Stimulated activated CD4-positive, alpha-beta T cell treated with anti-CD3 and anti-CD28 coated beads, Interleukin-12 subunit alpha, Interleukin-12 subunit beta, amount 100 ng/mL, for 24 hours (primary cell): ENCODE measurements at regions not wholly inside any gene's neighbourhood (a gene's known extent, or its start where the extent isn't known, plus 50 kb on each side); places are given as distances from the start of the nearest gene placed in this dataset.

ENCODE experiments used
- DNase-seq, 2 experiments: peaks; one replicate each; pipeline ENCODE4 v3.0.0-alpha.2; 2020; ENCODE audit warnings: low read depth in 2 of 2

GRCh38 chr4:110959041-110959643, 336.3 kb upstream of the PITX2 start:
- no peak for DNase-seq

GRCh38 chr4:110961066-110961465, 338.2 kb upstream of the PITX2 start:
- no peak for DNase-seq

GRCh38 chr4:110962616-110963015, 339.7 kb upstream of the PITX2 start:
- no peak for DNase-seq

GRCh38 chr4:110963662-110964280, 340.9 kb upstream of the PITX2 start:
- no peak for DNase-seq

- DNase-seq = no peak
Observed at GRCh38 chr4:110967936-110968335, 345.1 kb upstream of the PITX2 start.

- DNase-seq = no peak
Observed at GRCh38 chr4:110970642-110971041, 347.8 kb upstream of the PITX2 start.

- DNase-seq = no peak
Observed at GRCh38 chr4:110975338-110975737, 352.5 kb upstream of the PITX2 start.

- DNase-seq = no peak
Observed at GRCh38 chr4:110977554-110977953, 354.7 kb upstream of the PITX2 start.

GRCh38 chr4:110978761-110979160, 355.9 kb upstream of the PITX2 start:
- DNase-seq = no peak

GRCh38 chr4:110982486-110982885, 359.6 kb upstream of the PITX2 start:
- DNase-seq = no peak

- no peak for DNase-seq
Observed at GRCh38 chr4:110988722-110989121, 365.8 kb upstream of the PITX2 start.

- no peak for DNase-seq
Observed at GRCh38 chr4:110989125-110989524, 366.2 kb upstream of the PITX2 start.

GRCh38 chr4:110994781-110995180, 371.9 kb upstream of the PITX2 start:
- no peak for DNase-seq

GRCh38 chr4:110998320-110998719, 375.4 kb upstream of the PITX2 start:
- no peak for DNase-seq

GRCh38 chr4:111011458-111011857, 388.6 kb upstream of the PITX2 start:
- no peak for DNase-seq

GRCh38 chr4:111013846-111014245, 391.0 kb upstream of the PITX2 start:
- DNase-seq = no peak

- DNase-seq = no peak
Observed at GRCh38 chr4:111014537-111014936, 391.7 kb upstream of the PITX2 start.

GRCh38 chr4:111016416-111016815, 393.5 kb upstream of the PITX2 start:
- DNase-seq = no peak

- DNase-seq = no peak
Observed at GRCh38 chr4:111018216-111018615, 395.3 kb upstream of the PITX2 start.

- no peak for DNase-seq
Observed at GRCh38 chr4:111020476-111020875, 397.6 kb upstream of the PITX2 start.

- no peak for DNase-seq
Observed at GRCh38 chr4:111020961-111021360, 398.1 kb upstream of the PITX2 start.

GRCh38 chr4:111022758-111023157, 399.9 kb upstream of the PITX2 start:
- DNase-seq = no peak

- DNase-seq = no peak
Observed at GRCh38 chr4:111027526-111027925, 404.6 kb upstream of the PITX2 start.

- no peak for DNase-seq
Observed at GRCh38 chr4:111028795-111029194, 405.9 kb upstream of the PITX2 start.
